ENCODE measurements at regions not wholly inside any gene's neighbourhood (a gene's known extent, or its start where the extent isn't known, plus 50 kb on each side); places are given as distances from the start of the nearest gene placed in this dataset.

DNA sequence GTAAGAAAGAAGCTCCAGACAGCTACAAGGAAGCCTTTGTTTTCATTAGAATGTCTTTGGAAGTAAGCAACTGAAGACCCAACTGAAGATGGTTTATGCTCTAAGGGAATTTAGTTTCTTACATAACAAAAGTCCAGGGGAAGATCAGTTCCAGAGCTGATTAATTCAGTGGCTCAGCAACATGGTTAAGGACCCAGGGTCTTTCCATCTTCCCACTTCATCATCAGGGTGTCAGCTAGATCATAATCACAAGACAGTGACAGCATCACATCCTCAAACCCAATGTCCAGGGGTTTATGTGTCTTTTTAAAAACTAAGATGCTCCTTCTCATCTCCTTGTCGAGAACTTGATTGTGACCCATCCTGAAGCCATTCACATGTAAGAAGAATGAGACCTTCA, 119.7 kb upstream of the PRDM1 start:
- TF ChIP-seq, protein P1, sequence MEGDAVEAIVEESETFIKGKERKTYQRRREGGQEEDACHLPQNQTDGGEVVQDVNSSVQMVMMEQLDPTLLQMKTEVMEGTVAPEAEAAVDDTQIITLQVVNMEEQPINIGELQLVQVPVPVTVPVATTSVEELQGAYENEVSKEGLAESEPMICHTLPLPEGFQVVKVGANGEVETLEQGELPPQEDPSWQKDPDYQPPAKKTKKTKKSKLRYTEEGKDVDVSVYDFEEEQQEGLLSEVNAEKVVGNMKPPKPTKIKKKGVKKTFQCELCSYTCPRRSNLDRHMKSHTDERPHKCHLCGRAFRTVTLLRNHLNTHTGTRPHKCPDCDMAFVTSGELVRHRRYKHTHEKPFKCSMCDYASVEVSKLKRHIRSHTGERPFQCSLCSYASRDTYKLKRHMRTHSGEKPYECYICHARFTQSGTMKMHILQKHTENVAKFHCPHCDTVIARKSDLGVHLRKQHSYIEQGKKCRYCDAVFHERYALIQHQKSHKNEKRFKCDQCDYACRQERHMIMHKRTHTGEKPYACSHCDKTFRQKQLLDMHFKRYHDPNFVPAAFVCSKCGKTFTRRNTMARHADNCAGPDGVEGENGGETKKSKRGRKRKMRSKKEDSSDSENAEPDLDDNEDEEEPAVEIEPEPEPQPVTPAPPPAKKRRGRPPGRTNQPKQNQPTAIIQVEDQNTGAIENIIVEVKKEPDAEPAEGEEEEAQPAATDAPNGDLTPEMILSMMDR (conservative IDR thresholded peaks at IDR 0.05; ENCODE audit: low read depth, low read length), result no peak
- no peak for DNase-seq (ENCODE audit: low read depth)
- no peak overlapping the region for H3K4me3 ChIP-seq (ENCODE audit: low read depth, low read length)

GRCh38 chr6:105964979-105965760, 121.0 kb upstream of the PRDM1 start:
- H3K4me3 ChIP-seq (ENCODE audit: low read depth, low read length), result no peak overlapping the region
- no peak for DNase-seq (ENCODE audit: low read depth)
- TF ChIP-seq, protein P1 (conservative IDR thresholded peaks at IDR 0.05; ENCODE audit: low read depth, low read length), result no peak

DNA sequence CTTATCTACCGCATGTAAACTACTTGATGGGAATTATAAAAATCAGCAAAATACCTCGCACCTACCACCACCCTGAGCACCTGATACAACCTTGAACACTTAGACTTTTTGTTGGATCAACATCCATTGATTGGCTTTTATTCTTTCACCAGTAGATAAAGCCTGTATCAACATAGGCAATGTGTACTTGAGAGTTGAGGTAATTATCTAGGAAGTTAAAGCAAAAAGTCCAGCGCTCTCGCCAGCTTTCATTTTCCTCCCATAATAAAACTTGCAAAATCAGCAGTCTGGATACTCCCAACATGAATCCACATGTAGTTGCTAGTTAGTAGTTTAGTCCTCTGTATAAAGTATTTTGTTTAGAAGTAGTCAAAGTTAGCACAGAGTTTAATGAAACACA, 132.0 kb upstream of the PRDM1 start:
- no peak overlapping the region for H3K4me3 ChIP-seq (ENCODE audit: low read depth, low read length)
- DNase-seq (ENCODE audit: low read depth), result no peak
- TF ChIP-seq, protein P1 (conservative IDR thresholded peaks at IDR 0.05; ENCODE audit: low read depth, low read length), result no peak

- no peak overlapping the region for H3K4me3 ChIP-seq (ENCODE audit: low read depth, low read length)
- DNase-seq (ENCODE audit: low read depth), result no peak
- TF ChIP-seq, protein P1 (conservative IDR thresholded peaks at IDR 0.05; ENCODE audit: low read depth, low read length), result no peak
Measured at GRCh38 chr6:105952772-105953690, 133.1 kb upstream of the PRDM1 start.

GRCh38 chr6:105952326-105952725, 133.8 kb upstream of the PRDM1 start:
- TF ChIP-seq, protein P1 (conservative IDR thresholded peaks at IDR 0.05; ENCODE audit: low read depth, low read length), result no peak
- no peak overlapping the region for H3K4me3 ChIP-seq (ENCODE audit: low read depth, low read length)
- no peak for DNase-seq (ENCODE audit: low read depth)

DNA sequence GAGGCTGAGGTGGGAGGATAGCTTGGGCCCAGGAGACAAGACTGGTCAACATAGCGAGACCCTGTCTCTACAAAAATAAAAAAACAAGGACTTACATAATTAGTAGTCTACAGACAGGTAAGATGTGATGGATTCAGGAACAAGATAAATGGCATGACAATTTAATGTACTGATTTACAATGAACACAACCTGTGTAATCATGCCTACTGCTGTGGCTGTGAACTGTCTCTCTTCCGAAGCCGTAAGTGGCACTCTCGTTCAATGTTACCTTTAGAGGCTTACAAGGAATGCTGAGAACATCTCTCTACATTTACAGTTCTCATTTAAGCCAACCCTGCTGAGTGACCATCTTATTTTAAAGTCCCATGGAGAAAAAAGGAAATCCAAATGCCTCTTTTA, 134.8 kb upstream of the PRDM1 start:
- TF ChIP-seq, protein P1 (conservative IDR thresholded peaks at IDR 0.05; ENCODE audit: low read depth, low read length), result no peak
- no peak for DNase-seq (ENCODE audit: low read depth)
- H3K4me3 ChIP-seq (ENCODE audit: low read depth, low read length), result no peak overlapping the region

Measured in choroid plexus epithelial cell (primary cell).